ENCODE measurements at regions not wholly inside any gene's neighbourhood (a gene's known extent, or its start where the extent isn't known, plus 50 kb on each side); places are given as distances from the start of the nearest gene placed in this dataset.
"Not testable (repeated sequence)": the region's sequence is repeated elsewhere in the genome, so short reads cannot be mapped to it uniquely, and the experiment has no call there.

GRCh38 chr12:4822572-4822971 is 87.1 kb upstream of the KCNA1 start:
- DNase-seq (ENCODE audit: low spot score): no peak

DNA sequence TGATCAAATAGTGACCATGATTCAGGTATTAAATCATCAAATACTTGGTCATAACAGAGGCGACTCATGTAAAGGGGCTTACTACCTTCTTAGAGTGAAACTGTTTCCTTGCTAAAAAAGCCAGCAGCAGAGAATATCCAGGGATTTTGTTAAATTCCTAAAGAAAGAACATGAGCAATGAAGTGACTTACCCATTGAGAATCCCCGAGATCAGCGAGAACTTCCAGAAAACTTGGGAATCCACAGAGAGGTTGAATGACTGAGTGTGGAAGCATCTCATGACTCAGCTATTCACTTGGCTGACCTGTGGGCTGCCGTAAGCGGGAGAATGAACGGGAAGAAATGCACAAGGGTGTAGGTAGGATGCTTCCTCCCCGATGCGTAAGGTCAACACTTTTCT is 85.3 kb upstream of the KCNA1 start:
- no peak for DNase-seq (ENCODE audit: low spot score)

GRCh38 chr12:4825011-4825858 is 84.5 kb upstream of the KCNA1 start:
- DNase-seq (ENCODE audit: low spot score): no peak

GRCh38 chr12:4826909-4827308 is 82.8 kb upstream of the KCNA1 start:
- no peak for DNase-seq (ENCODE audit: low spot score)

DNA sequence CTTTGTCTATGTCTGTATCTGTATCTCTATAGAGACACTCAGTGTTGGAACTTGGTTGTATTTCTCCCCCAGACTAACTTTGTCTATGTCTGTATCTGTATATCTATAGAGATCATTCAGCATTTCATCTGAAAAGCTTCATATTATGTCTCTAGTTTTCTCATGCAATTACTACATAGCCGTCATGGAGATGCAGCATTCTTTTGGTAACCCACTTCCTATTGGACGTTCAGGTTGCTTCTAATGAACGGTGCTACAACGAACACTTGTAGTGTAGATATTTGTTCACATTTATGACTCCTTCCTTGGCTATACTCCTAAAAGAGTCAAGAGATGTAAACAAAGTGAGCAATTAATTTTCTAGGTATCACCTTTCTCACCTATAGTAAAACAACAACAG is 81.5 kb upstream of the KCNA1 start:
- no peak for DNase-seq (ENCODE audit: low spot score)

- DNase-seq (ENCODE audit: low spot score): no peak
Measured at GRCh38 chr12:4829161-4829792, 80.4 kb upstream of the KCNA1 start.

- no peak for DNase-seq (ENCODE audit: low spot score)
Measured at GRCh38 chr12:4829793-4830162, 79.9 kb upstream of the KCNA1 start.

DNA sequence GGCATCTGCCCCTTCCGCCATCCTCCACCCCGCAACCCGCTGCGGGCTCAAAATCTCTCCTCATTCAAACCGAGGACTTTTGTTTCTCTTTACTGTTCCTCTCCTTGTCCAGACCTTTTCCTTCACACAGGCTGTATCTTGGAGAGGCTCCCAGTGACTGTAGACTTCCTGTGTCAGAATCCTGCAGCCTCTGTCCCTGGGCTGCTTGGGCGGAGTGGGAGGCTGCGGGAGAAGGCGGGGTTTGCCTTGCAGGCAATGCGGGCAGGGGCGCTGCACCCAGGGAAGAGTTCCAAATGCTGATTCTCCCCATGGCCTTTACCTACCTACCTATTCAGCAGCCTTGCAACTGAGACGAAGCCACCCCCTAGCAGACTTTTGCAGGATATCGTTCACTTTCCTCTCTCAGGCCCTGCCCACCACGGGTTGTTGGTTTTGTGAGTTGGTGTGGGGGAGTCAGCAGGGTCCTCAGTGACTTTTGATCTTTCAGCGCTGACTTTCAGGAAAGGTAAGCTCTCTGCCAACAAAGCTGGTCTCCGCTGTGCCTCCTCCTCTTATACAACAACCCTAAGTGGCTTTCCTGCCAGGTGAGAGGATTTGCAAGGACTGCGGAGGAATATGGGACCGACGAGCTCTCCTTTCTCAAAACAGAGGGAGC is 79.0 kb upstream of the KCNA1 start:
- no peak for DNase-seq (ENCODE audit: low spot score)

GRCh38 chr12:4833053-4833452 is 76.7 kb upstream of the KCNA1 start:
- no peak for DNase-seq (ENCODE audit: low spot score)

DNA sequence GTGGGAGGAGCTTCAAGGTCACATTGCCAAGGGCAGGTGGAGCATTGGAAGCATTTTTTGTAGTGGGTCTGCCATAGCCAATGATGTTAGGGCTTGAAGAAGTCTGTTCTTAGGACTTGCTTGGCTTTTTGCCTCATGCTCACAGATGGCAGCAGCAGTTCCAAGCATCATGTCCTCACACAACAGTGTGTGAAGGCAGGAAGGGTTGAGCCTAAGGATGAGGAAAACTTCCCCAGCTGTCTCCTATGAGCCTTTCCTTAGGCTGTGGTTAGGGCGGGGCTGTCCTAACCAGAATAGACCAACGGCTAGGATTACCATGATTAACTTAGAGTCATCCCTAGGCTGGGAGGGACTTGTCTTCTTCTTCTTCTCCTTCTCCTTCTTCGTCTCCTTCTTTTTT is 76.2 kb upstream of the KCNA1 start:
- DNase-seq (ENCODE audit: low spot score): no peak

- DNase-seq (ENCODE audit: low spot score): not testable (repeated sequence)
Measured at GRCh38 chr12:4842401-4842800, 67.3 kb upstream of the KCNA1 start.

- no peak for DNase-seq (ENCODE audit: low spot score)
Measured at GRCh38 chr12:4843907-4844306, 65.8 kb upstream of the KCNA1 start.

GRCh38 chr12:4847713-4848112 is 62.0 kb upstream of the KCNA1 start:
- no peak for DNase-seq (ENCODE audit: low spot score)

- peak; percentile 52 for DNase-seq (ENCODE audit: low spot score)
Measured at GRCh38 chr12:4849115-4849541, 60.6 kb upstream of the KCNA1 start.

GRCh38 chr12:4849795-4850345 is 59.8 kb upstream of the KCNA1 start:
- no peak for DNase-seq (ENCODE audit: low spot score)

DNA sequence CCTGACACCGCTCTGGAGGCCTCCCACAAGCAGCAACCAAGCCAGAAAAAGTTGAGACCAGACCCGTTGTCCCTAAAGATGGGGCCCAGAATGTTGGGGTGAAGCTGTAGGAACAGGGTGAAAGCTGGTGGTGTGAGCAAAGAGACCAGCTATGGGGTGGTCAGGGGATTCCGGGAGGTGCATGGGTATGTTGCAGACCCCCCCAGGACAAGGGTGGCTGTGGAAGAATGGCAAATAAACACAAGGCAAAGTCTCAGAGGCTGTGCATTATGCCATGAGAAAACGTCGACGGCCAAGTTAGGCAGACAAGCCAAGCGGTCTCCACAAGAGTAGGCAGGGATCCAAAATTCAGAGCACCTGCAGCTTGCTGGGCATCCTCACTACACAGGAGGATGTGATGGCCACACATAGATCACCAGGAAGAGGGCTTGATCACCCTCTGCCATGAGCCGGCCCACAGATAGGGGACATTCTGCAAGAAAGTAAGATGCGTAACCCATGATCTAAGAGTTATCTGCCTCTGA is 58.8 kb upstream of the KCNA1 start:
- DNase-seq (ENCODE audit: low spot score): peak; percentile 52

DNA sequence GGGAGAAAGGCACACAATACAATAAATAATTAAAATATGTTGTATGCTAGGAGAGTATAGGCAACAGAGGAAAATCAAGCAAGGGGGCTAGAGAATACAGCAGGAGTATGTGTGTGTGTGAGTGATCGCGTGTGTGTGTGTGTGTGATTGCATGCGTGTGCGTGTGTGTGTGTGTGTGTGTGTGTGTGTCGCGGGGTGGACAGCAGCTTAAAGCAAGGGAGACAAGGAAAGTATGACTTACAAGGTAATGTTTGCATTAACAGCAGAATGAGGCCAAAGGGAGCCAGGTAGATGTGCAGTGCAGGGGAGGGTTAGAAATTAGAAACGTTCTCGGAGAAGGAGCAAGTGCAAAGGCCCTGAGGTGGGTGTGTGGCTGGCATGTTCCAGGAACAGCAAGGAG is 57.4 kb upstream of the KCNA1 start:
- no peak for DNase-seq (ENCODE audit: low spot score)

DNA sequence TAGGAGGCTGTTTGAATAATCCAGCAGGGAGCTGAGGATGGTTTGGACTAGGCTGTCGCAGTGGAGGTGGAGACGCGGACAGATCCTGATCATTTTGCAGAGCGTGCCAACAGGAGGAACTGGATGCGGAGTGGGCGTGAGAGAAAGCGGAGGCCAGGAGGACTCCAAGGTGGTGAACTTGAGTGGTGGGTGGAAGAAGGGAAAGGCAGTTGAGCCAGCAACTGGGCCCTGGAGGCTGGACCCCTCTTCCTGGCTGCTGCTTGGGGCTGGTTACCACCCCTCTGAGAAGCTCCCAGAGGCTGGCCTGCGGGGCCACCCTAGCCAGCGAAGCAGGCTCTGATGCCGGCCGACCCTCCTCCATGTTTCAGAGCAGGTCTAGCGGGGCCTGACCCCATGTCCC is 56.8 kb upstream of the KCNA1 start:
- no peak for DNase-seq (ENCODE audit: low spot score)

- DNase-seq (ENCODE audit: low spot score): peak; percentile 93
Measured at GRCh38 chr12:4855121-4855924, 54.4 kb upstream of the KCNA1 start.

- no peak for DNase-seq (ENCODE audit: low spot score)
Measured at GRCh38 chr12:4856596-4856995, 53.1 kb upstream of the KCNA1 start.

DNA sequence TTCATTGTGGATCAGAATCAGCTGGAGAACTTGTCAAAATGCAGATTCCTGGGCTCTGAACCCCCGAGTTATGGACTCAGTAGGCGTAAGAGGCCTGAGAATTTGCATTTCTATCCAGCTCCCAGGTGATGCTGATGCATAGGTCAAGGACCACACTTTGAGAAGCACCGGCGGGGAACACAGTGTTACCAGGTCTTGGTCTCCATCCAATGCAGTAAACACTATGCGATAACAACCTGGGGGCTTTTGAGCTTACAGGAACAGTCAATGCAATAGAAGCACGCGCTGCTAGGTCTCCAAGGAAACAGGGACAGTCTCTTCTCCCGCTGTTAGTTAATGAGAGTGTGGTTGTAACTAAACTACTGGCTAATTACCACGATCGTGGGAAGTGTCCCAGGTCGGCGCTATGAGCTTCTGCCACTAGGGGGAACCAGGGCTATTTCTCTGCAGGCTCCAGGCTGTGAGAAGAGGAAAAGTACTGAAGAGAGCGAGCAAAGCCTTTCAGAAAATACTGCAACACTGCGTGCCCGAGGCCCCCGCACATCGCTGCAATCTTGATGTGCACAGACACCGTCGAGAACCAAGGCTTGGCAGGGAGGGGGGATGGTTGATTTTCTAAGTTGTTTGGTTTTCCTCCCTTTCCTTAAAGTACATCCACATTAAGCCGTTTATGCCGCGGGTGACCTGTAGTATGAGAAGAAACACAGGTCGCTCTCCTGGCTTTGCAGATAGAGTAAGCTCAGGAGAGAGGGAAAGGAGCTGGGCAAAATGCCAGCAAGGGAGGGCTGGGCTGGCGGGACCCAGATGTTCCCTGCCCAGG is 52.0 kb upstream of the KCNA1 start:
- peak; percentile 92 for DNase-seq (ENCODE audit: low spot score)
